ENCODE measurements at regions not wholly inside any gene's neighbourhood (a gene's known extent, or its start where the extent isn't known, plus 50 kb on each side); places are given as distances from the start of the nearest gene placed in this dataset.

DNA sequence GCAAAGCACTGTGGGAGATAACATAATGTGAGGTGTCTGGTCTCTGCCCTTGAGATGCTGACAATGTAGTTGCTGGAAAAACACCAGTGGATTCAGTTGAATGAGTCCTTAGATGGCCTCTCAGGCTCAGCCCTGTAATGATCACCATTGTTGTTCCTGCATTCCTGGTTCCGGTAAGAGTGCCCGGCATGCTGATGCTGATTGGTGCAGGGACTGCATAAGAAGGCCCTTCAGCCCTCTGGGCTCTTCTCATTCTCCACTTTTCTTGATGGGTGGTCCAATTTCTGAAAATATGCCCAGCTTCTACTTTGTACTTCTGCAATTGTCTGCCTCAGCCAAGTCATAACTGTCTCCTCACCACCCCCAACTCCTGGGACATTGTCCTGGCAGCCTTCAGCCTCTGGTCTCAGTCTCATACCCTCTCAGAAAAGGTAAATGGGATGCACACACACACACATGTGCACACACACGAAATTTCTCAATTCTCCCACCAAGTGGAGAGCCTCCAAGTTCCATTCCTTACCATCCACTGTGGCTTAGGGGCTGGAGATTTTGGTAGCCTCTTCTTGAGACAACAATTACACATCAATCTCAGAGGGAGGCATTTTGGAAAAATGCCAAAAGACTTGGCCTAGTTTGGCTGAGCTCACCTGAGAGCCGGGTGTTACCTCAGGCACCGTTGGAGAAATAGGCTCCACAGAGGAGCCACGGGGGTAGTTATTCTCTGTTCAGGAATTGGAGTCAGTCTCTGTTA is 314.9 kb downstream of the RPS24 start:
- no peak for DNase-seq

DNA sequence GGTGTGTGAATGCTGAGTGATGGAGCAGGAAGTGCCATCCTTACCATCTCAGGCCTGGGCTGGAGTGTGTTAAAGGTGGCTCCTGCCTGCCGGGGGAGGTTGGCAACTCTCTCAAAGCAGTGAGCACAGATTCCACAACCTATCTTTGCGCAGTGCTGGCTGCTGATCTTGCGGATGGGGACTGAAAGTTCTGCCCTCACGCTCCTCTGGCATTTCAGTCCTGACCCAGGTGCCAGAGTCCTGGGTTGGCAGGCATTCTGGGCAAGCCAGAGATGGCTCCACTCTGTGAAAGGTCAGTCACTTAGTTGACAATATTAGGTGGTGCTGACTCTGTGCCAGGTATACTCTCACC is 315.5 kb downstream of the RPS24 start:
- no peak for DNase-seq

DNA sequence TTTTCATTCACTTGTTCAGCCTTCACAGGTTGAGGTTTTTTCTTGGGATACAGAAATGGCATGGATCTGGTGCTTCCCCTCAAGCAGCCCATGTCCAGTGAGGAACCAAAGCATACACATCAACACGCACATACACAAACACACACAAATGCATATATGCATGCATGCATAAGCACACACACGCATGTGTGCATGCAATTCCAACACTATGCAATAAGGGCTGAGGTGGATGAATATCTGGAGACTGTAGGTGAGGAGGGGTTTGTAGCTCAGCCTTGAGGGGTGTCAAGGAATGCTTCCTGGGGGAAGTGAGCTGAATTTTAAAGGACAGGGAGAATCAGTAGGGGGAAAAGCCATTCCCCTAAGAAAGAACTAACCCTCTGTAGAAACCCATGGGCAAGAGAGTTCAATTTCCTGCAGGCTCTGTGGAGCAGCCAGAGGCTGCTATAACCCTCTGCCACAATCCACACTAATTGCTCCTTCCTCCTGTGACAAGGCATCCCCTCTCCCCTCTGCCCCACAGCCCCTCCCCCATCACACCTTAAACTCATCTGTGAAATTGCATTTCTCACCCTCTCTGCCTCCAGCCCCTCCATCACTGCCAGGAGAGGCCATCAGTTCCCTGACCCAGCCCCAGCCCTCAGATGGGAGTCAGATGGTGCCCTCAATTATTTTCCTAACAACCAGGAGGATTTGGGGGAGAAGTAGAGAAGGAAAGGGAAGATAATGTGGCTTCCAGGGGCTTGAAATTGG is 316.4 kb downstream of the RPS24 start:
- DNase-seq: no peak

DNA sequence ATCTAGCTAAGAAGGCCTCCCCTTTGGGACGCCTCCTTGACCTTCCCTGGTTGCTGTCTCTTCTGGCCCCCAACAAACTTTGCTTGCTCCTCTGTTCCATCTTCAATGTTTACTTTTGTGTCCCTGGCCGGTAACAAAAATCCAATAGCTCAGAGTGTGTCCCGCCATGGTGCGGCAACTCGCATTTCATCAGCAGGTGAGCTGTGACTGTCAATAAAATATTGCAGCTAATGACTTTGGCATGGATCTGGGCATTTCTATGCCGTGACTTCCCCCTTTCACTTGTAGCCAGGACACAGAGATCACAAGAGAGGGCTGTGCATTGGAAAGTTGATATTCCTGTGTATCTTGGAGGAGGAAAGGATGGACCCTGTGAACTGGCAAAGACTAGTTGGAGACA is 317.6 kb downstream of the RPS24 start:
- no peak for DNase-seq

DNA sequence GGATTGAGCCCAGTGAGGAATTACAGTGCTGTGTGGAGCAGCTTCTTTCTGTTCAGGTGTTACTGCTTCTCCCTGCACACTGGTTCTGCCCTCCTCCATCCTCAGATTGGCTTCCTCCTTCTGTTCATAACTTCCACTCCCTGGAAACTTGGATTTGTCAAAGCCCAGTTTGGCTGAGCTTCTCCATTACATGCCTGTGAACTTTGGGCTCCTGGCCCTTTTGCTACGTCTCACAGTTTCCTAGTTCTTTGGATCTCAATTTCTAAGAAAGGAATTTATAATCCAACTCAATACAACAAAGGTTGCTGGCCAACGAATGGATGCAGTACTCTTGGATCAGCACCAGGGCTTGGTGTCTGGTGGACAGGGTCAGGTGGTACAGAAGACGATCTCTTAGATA is 318.1 kb downstream of the RPS24 start:
- no peak for DNase-seq

DNA sequence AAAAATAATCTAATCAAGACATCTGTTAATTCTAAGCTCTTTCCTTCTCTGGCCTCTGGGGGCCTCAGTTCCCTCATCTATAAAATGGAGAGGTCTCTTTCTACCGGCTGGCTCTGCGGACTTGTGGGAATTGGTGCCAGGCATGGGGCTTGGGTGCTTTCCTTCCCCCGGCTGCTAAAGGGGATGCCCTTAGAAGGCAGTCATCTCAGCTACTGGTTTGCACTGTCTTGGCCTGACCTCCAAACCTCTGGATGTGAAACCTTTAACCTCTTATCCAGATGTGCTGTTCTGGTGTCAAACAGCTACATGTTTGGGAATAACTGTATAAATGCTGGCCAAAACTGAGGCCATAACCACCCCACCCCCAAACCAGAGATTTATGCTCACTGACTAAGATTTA is 320.0 kb downstream of the RPS24 start:
- no peak for DNase-seq

DNA sequence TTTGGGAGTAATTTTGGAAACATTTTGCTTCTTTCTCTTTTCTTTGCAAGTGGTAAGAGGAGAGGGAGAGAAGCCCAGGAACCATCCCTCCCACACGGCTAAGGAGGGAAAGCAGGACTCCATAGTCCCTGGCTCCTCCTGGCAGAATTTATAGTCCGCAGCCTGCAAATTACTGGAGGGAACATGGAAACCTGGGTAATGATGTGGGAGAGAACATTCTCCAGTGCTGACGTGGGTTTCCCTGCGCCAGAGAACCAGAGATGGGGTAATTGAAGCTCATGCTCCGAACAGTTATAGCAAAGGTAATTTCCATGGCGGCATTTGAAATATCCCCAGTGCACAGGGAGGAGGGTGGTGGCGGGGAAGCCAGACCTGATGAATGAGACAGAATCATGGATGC is 320.4 kb downstream of the RPS24 start:
- DNase-seq: no peak

DNA sequence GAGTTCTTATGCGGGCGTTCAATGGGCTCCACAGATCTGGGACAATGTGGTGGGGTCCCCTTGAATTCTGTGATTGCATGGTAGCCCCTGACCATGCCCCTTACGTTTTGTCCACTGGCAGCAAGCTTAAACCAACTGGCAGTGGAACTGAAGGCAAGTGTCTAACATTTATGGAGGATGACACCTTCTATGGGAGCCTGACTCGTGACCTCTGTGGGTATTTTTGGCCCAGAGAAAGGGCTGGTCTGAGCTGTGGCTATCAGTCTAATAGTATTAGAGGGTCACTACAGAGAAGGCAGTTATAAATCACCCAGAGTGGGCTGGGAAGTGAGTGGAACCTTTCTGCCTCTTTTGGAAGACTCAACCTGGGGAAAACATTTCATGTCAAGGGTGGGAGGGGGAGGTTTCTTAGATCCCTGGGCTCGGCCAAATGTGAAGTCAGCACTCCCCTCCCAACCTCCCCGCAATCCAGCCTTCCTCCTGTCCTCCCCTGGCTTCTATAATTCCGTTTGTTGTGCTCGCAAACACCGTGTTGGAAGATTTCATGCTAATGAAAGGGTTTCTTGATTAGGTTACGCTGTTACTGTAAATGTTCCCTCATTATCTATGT is 322.7 kb downstream of the RPS24 start:
- DNase-seq: no peak

DNA sequence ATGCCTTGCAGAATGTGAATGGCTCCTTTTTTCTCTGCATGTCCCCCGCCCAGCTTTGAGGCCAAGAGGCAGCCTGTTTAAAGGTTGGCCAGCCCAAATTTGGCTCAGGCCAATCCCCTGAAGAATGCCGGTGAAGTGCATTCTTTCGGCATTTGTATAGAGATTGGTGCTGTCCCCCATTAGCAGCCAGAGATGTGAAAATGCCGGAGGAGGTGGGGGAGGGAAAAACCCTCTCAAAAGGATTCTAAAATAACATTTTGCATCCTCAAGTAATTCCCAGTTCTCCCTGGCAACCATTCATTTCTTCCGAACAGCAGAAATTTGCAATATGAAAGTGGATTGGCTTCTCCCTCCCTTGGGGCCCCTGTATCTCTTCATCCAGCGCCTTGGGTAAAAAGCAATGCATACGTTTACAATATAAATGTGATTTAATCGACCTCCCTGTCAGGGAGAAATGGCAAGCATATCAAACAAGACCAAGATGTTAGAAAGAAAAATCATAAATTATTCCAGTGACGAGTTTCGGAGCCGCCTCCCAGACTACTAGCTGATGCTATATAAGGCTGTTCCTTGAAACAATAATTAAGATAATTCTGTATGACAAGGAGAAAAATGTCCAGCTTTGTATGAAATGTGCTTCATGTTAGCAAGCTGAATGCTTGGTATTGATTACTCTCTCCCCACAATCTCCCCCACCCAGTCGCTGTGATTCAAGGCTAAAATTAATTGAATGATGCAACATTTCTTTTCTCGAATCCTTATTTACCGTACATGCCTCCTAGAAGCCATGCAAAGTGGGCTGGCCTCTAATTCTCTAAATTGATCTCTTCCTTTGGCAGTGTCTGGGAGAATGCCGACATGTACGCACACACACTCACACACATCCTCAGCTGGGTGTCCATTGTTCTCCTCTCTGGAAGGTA is 323.7 kb downstream of the RPS24 start:
- DNase-seq: no peak

DNA sequence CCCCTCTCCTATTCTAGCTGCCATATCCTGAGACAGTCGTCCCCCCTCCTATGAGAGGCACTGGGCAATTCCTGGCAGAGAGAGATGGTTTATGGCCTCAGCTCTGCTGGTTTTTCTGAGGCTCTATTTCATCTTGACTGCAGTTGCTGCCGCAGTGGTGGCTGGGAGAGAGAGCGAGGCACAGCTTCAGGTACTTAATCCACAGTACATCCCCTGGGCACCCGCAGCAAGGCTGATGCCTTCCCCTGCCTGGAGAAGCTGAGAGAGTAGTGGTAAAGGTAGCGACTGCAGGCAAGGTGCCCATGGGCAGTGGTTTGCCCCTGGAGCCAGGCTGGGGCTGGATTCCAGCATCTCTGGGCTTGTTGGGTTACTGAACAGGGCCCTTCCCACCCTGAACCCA is 324.7 kb downstream of the RPS24 start:
- no peak for DNase-seq

DNA sequence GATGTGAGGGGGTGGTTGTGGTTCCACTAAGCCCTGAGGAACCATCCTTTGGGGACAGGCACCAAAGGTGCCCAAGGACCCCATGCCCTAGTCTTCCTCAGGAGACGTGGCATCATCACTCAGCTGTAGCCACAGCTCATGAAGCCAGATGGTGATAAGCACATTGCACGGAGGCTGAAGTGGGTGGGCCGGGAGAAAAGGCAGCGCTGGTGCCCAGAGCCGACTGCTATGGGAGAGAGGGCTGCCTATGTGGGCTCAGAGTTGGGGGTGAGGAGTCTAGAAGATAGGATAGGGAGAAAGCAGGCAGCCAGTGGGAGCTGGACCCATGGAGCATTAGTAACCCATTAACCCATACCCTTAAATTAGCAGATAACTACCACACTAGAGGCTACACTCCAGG is 325.3 kb downstream of the RPS24 start:
- DNase-seq: no peak

DNA sequence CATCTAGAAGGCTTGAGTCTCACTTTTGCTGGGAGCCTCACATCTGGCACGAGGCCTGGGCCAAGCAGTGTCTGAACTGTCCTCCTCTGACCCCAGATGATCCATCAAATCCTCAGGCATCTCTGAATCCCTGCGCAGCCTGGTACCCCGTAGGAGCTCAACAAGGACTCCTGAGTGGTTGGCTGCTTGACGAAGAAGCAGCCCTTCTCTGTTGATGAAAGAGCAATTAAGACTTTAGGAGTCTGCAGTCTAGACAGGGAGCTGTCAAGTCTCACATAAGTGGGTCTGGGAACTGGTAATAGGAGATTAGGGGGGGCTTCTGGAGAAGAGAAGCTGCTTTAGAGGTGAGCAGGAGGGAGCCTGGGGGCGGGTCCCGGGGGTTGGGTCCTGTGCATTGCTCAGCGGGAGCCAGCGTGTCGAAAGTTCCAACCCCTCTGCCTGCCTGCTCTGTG is 326.0 kb downstream of the RPS24 start:
- DNase-seq: no peak

DNA sequence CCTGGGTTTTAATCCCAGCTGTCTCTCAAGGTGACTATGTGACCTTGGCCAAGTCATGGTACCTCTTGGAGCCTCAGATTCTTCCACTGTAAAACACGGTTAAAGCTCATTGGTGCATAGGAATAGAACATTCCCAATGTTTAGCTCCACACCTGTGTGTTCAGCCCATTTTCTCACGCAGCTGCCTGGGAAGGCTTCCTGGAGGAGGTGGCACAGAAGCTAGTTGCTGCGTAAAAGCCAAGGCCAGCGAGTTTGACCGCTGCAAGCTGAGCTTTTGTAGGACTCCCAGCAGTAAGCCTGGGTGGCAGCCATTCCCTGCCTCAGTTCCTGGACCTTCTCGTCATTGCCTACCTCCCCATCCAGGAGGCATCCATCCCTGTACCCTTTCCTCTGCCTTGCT is 326.6 kb downstream of the RPS24 start:
- DNase-seq: no peak

DNA sequence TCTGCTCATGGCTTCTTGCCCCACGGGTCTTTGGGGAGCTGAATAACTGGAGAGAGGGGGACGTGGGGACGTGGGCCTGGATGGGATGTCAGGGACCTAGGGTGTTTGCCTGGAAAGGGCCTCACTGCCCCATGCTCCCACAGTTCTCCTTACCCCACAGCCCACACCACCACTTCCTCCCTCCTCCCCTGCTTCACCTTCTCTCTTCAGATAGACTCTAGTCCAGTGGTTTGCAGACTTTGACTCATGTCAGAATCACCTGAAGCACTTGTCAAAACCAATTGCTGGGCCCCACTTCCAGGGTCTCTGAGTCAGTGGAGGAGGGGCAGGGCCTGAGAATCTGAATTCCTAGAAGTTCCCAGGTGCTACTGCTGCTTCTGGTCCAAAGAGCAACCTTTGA is 327.4 kb downstream of the RPS24 start:
- no peak for DNase-seq

DNA sequence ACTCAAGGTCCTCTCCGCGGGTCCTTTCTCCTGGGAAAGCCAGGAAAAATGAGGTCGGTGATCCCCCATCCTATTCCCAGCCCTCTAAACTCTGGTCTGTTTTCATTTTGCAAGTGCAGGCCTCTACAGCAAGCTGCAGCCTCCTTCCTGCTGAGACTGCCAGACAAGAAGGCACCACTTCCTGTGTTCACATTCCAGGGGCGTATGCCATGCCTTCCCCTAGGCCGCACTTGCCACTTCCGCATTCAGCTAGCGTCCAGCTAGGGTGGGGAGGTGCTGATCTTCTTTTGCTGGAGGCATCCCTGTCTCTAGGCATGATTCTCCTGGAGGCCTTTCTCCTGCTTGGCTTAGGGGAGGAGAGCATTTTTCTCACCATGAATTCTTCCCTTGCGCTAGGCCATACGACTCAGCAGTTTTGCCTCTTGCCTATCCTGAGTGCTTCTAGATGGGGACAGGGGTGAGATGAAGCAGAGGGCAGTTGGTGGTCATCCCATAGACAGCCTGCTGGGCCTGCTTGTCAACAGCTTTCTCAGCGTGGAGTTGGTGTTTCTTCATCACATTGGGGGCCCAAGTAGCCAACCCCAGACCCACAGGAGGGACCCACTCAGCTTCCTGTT is 328.9 kb downstream of the RPS24 start:
- no peak for DNase-seq

DNA sequence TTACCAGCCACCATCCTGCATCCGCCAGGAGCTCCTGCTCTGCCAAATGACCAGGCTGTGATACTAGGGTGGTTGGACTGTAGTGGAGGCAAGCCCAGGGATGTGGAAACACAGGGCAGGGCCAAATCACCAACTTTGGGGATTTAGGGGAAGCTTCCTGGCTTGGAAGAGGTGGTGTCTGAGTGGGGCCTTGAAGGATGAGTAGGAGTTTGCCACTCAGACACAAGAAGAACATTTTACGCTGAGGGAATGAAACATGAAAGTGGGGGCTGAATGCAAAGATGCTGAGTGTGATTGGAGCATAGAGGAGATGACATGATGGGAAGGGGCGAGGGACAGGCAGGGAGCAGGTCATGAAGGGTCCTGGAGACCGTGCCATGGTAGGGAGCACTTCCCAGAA is 329.5 kb downstream of the RPS24 start:
- no peak for DNase-seq

DNA sequence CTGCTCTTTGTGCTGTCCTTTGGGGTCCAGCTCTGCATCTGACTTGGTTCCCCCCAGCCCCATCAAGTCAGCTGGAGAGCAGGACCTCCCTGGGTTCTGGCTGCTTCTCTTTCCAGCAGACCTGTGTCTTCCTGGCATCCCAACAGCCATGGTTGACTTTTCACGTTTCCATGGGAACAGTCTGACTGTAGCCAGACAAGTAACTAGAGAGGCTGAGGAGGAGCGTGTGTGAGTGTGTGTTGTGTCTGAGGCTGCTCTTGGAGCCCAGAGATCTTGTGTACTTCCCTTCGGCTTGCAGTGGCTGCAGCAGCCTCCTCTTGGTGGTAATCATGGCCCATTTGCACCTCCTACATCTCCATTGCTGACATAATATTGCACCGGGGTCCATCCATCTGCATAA is 332.0 kb downstream of the RPS24 start:
- no peak for DNase-seq

DNA sequence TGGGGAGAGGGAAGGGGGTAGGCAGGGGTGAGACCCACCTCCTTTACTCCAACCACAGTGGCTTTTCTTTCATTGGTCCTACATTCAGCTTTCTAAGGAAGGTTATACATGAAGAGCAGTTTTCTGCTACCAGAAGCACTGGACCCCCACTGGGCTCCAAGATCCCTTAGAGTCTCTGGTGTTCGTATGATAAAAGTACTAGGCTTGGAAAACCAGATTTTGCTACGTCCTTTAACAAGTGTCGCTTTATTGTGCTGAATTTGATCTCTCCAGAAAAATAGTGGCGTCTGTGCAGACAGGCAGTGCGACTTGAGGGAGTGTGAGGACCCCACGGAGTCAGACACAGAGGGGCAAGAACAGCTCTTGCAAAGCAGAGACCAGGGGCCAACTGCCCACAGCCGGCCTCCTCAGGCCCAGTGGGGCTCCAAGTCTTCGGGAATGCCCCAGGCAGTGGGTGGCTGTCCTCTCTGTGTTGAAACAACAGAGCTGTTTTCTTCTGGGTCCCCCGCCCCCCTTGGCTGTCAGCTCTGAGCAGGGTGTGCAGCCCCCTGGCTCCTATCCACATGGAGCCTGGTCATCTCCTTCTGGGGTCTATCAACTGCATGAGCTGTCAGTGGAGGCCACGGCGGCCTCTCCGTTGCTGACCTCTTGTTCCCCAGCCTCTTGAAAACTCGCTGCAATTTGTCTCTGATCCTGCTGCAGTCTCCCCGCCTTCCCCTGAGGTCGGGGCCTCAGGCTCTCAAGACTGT is 333.2 kb downstream of the RPS24 start:
- no peak for DNase-seq

DNA sequence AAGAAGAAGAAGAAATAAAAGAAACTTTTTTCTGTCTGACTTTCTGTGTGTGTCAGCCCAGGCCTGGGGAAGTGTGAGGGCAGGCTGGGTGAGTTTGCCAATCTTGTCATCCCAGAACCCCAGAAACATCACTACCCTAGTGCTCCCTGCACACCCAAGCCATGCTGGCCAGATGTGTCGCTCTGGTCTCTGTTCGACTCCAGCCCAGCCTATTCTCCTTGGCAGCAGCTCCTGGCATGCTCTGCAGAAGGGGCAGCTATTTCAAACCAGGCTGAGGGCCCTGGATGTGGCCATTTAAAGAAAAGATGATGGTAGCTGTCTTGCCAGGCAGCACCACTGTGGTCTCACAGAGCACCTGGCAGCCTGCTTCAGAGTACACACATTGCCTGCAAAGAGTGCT is 334.1 kb downstream of the RPS24 start:
- no peak for DNase-seq

DNA sequence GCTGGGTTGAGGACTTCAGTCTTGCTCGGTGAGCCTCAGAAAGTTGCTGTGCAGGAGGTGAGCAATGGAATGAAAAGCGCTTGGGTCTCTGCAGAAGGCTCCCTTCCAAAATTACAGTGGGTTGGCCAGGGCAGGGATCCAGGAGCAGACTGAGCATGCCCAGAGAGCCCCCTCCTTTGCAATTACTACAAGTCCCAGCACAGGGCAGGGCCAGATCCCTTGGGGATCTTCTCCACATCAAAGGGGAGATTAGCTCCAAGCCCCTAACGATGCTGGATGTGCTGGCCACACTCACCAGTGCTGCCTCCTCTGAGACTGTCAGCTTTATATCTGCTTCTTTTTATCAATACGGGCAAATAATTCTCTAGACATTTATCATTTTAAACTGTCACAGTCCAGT is 337.5 kb downstream of the RPS24 start:
- DNase-seq: no peak

DNA sequence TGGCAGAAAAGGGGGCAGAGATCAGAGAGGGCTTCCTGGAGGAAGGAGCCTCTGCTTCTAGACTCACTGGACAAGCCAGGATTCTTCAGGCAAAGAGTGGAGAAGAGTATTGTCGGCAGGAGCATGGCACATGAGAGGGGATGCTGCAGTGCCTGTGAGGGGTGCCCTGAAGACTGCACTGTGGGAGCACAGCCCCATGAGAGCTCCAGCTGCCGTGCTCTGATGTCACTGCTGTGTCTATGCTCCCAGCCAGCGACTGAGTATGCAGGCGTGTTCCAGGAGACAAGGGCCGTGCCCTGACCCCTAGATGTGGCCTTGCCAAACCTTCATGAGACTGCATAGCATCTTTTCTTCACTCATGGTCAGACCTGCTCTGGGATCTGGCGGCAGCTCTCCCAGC is 339.1 kb downstream of the RPS24 start:
- no peak for DNase-seq

Measured in activated T-cell treated with anti-CD3 and anti-CD28 coated beads for 4 hours (primary cell).